ENCODE measurements at regions not wholly inside any gene's neighbourhood (a gene's known extent, or its start where the extent isn't known, plus 50 kb on each side); places are given as distances from the start of the nearest gene placed in this dataset.

- TF ChIP-seq, protein P1, sequence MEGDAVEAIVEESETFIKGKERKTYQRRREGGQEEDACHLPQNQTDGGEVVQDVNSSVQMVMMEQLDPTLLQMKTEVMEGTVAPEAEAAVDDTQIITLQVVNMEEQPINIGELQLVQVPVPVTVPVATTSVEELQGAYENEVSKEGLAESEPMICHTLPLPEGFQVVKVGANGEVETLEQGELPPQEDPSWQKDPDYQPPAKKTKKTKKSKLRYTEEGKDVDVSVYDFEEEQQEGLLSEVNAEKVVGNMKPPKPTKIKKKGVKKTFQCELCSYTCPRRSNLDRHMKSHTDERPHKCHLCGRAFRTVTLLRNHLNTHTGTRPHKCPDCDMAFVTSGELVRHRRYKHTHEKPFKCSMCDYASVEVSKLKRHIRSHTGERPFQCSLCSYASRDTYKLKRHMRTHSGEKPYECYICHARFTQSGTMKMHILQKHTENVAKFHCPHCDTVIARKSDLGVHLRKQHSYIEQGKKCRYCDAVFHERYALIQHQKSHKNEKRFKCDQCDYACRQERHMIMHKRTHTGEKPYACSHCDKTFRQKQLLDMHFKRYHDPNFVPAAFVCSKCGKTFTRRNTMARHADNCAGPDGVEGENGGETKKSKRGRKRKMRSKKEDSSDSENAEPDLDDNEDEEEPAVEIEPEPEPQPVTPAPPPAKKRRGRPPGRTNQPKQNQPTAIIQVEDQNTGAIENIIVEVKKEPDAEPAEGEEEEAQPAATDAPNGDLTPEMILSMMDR (IDR thresholded peaks at IDR 0.05) = no peak
- TF ChIP-seq POLR2A (IDR thresholded peaks at IDR 0.05) = no peak
Observed at GRCh38 chr3:187813198-187813597, 67.9 kb upstream of the BCL6 start.

All from thyroid gland (tissue), 4 donors.